IMR-90 (cell line): ENCODE measurements at regions not wholly inside any gene's neighbourhood (a gene's known extent, or its start where the extent isn't known, plus 50 kb on each side); places are given as distances from the start of the nearest gene placed in this dataset.

Source experiments
- ATAC-seq: fragments of 200-7000 bp; cut with Tn5 transposase; 2 replicates; pipeline ENCODE4 v1.9.1; 2020; ENCODE audit warnings: low read depth, mild to moderate bottlenecking, moderate library complexity
- BruUV-seq: library from RNA; stranded (reverse); fragments of 400-500 nt; replicated peaks from 2 replicates; lab custom pipeline; 2021; lab: Mats Ljungman, UMichigan
- CTCF ChIA-PET: fragments of 300-600 bp; formaldehyde crosslinking; extraction: SDS; loops from one replicate; lab custom pipeline; 2021; ENCODE audit warnings: antibody characterized with exemption; lab: Yijun Ruan, JAX
- POLR2A ChIA-PET: fragments of 300-600 bp; sonication (Branson Sonifier 250); formaldehyde crosslinking; loops from one replicate; lab custom pipeline; 2022; ENCODE audit warnings: antibody characterized with exemption; ENCODE audit not compliant: unreplicated experiment; lab: Charles Lee
- DNase-seq: peaks from one replicate; pipeline ENCODE4 v3.0.0; 2013
- H2AFZ ChIP-seq: replicated peaks from 2 replicates; pipeline ENCODE3; 2013; ENCODE audit warnings: low read length, mild to moderate bottlenecking; ENCODE audit not compliant: poor library complexity
- H2AK5ac ChIP-seq: 2 replicates; pipeline ENCODE4 v1.6.1; 2013; ENCODE audit warnings: low read depth, low read length, inconsistent platforms
- H2AK9ac ChIP-seq: replicated peaks from 2 replicates; pipeline ENCODE3; 2013; ENCODE audit warnings: mild to moderate bottlenecking, low read depth, low read length, moderate library complexity; ENCODE audit not compliant: poor library complexity
- H2BK120ac ChIP-seq: 2 replicates; pipeline ENCODE4 v1.6.1; 2013; ENCODE audit warnings: low read depth, low read length, inconsistent platforms
- H2BK15ac ChIP-seq: 3 replicates; pipeline ENCODE4 v1.6.1; 2013; ENCODE audit warnings: low read depth, low read length, inconsistent platforms
- H2BK20ac ChIP-seq: 2 replicates; pipeline ENCODE4 v1.6.1; 2013; ENCODE audit warnings: low read depth, mild to moderate bottlenecking, inconsistent platforms, low read length, moderate library complexity
- H2BK5ac ChIP-seq: 2 replicates; pipeline ENCODE4 v1.6.1; 2013; ENCODE audit warnings: mild to moderate bottlenecking, low read depth, low read length, inconsistent platforms; ENCODE audit not compliant: poor library complexity, severe bottlenecking
- H3K14ac ChIP-seq: replicated peaks from 2 replicates; pipeline ENCODE4 v1.6.1; 2013; ENCODE audit warnings: low read depth, low read length, inconsistent platforms
- H3K18ac ChIP-seq: 2 replicates; pipeline ENCODE4 v1.6.1; 2013; ENCODE audit warnings: low read depth, low read length, control low read depth
- H3K23ac ChIP-seq: 2 replicates; pipeline ENCODE4 v1.6.1; 2013; ENCODE audit warnings: low read depth, low read length, inconsistent platforms
- H3K27ac ChIP-seq: 2 replicates; pipeline ENCODE4 v1.5.1; 2013; ENCODE audit warnings: mild to moderate bottlenecking, control low read depth, low read length; ENCODE audit not compliant: insufficient read depth
- H3K27me3 ChIP-seq: 2 replicates; pipeline ENCODE4 v1.6.1; 2013; ENCODE audit warnings: low read length; ENCODE audit not compliant: control insufficient read depth, insufficient read depth
- H3K36me3 ChIP-seq: 2 replicates; pipeline ENCODE4 v1.6.1; 2013; ENCODE audit warnings: low read length, mixed read lengths; ENCODE audit not compliant: control insufficient read depth, insufficient read depth
- H3K4ac ChIP-seq: 2 replicates; pipeline ENCODE4 v1.6.1; 2013; ENCODE audit warnings: low read depth, low read length, inconsistent platforms
- H3K4me1 ChIP-seq: 2 replicates; pipeline ENCODE4 v1.6.1; 2013; ENCODE audit warnings: low read length, mixed read lengths; ENCODE audit not compliant: control insufficient read depth, insufficient read depth
- H3K4me2 ChIP-seq: 2 replicates; pipeline ENCODE4 v1.6.1; 2013; ENCODE audit warnings: low read depth, mild to moderate bottlenecking, control low read depth, low read length, moderate library complexity
- H3K4me3 ChIP-seq: 2 replicates; pipeline ENCODE4 v1.5.1; 2013; ENCODE audit warnings: low read depth, mild to moderate bottlenecking, control low read depth, low read length, moderate library complexity; ENCODE audit not compliant: insufficient read depth
- H3K56ac ChIP-seq: 2 replicates; pipeline ENCODE4 v1.6.1; 2013; ENCODE audit warnings: low read length, inconsistent platforms; ENCODE audit not compliant: insufficient read depth; ENCODE audit errors: extremely low read depth
- H3K79me1 ChIP-seq, 2 experiments: 2 replicates each; pipeline ENCODE4 v1.6.1; 2013; ENCODE audit warnings: low read length in 2 of 2, inconsistent platforms in 1 of 2, low read depth in 1 of 2
- H3K9ac ChIP-seq: 2 replicates; pipeline ENCODE4 v1.6.1; 2013; ENCODE audit warnings: low read depth, low read length, control low read depth
- H3K9me1 ChIP-seq: 2 replicates; pipeline ENCODE4 v1.6.1; 2013; ENCODE audit warnings: low read length, inconsistent platforms; ENCODE audit not compliant: insufficient read depth
- H3K9me3 ChIP-seq: 2 replicates; pipeline ENCODE4 v1.6.1; 2013; ENCODE audit warnings: low read length; ENCODE audit not compliant: control insufficient read depth, insufficient read depth
- H4K20me1 ChIP-seq: 2 replicates; pipeline ENCODE4 v1.6.1; 2013; ENCODE audit warnings: low read length, inconsistent platforms; ENCODE audit not compliant: insufficient read depth
- H4K5ac ChIP-seq: 2 replicates; pipeline ENCODE4 v1.6.1; 2013; ENCODE audit warnings: mild to moderate bottlenecking, low read depth, low read length, control low read depth
- H4K8ac ChIP-seq, 2 experiments: 2 replicates each; pipeline ENCODE4 v1.6.1; 2013; ENCODE audit warnings: low read depth in 2 of 2, low read length in 2 of 2, control low read depth in 1 of 2, inconsistent platforms in 1 of 2
- H4K91ac ChIP-seq: 2 replicates; pipeline ENCODE4 v1.6.1; 2013; ENCODE audit warnings: low read depth, low read length, inconsistent platforms; ENCODE audit not compliant: insufficient read depth
- BHLHE40 ChIP-seq: fragments of 150-350 bp; IDR thresholded peaks from 2 replicates; pipeline ENCODE4 v1.6.1; 2016; ENCODE audit warnings: mild to moderate bottlenecking, low read depth, low read length
- CEBPB ChIP-seq: IDR thresholded peaks from 2 replicates; pipeline ENCODE4 v1.6.1; 2012; ENCODE audit warnings: low read depth, low read length, improper control_type of control experiment
- CHD1 ChIP-seq: IDR thresholded peaks from 2 replicates; pipeline ENCODE4 v1.6.1; 2012; ENCODE audit warnings: low read depth, low read length, improper control_type of control experiment
- FOS ChIP-seq: fragments of 150-350 bp; IDR thresholded peaks from 2 replicates; pipeline ENCODE4 v1.6.1; 2016; ENCODE audit warnings: low read depth, low read length
- MAFK ChIP-seq: IDR thresholded peaks from 2 replicates; pipeline ENCODE4 v1.6.1; 2012; ENCODE audit warnings: low read depth, low read length, improper control_type of control experiment
- MAZ ChIP-seq: IDR thresholded peaks from 2 replicates; pipeline ENCODE4 v1.6.1; 2012; ENCODE audit warnings: low read depth, mild to moderate bottlenecking, low read length, improper control_type of control experiment, moderate library complexity, borderline replicate concordance
- MXI1 ChIP-seq: IDR thresholded peaks from 2 replicates; pipeline ENCODE4 v1.6.1; 2012; ENCODE audit warnings: low read depth, mild to moderate bottlenecking, low read length, moderate library complexity, borderline replicate concordance
- NFE2L2 ChIP-seq: fragments of 150-350 bp; IDR thresholded peaks from 2 replicates; pipeline ENCODE4 v1.6.1; 2016; ENCODE audit warnings: low read depth, mild to moderate bottlenecking, low read length
- POLR2A ChIP-seq: IDR thresholded peaks from 2 replicates; pipeline ENCODE4 v1.6.1; 2012; ENCODE audit warnings: mild to moderate bottlenecking, low read depth, low read length
- RAD21 ChIP-seq: IDR thresholded peaks from 2 replicates; pipeline ENCODE4 v1.6.1; 2012; ENCODE audit warnings: low read length, improper control_type of control experiment
- RCOR1 ChIP-seq: IDR thresholded peaks from 2 replicates; pipeline ENCODE4 v1.6.1; 2012; ENCODE audit warnings: mild to moderate bottlenecking, low read length, improper control_type of control experiment; ENCODE audit not compliant: insufficient replicate concordance
- RFX5 ChIP-seq: IDR thresholded peaks from 2 replicates; pipeline ENCODE4 v1.8.0; 2012; ENCODE audit warnings: low read depth, mild to moderate bottlenecking, low read length, moderate library complexity
- SMC3 ChIP-seq: fragments of 150-350 bp; IDR thresholded peaks from 2 replicates; pipeline ENCODE4 v1.6.1; 2016; ENCODE audit warnings: low read depth, mild to moderate bottlenecking, antibody characterized with exemption, low read length, moderate library complexity
- WGBS, 2 experiments: methylation state at CpG; one replicate each; pipeline versions ENCODE4 v1.1.5 to v1.1.7; 2013; ENCODE audit warnings: missing lambda C conversion rate in 2 of 2; ENCODE audit not compliant: insufficient read length in 1 of 2; ENCODE audit errors: extremely low coverage in 2 of 2; 5-methylcytosine and 5-hydroxymethylcytosine counted together
- dilution Hi-C: fragments of 300-500 bp; cut with HindIII; formaldehyde crosslinking; loops from one replicate; pipeline ENCODE4 v1.14.3; 2018; ENCODE audit warnings: low sequenced_read_pairs; ENCODE audit not compliant: unreplicated experiment
- in situ Hi-C: fragments of 300-500 bp; cut with MboI; formaldehyde crosslinking; loops from 3 replicates; pipeline ENCODE4 v1.14.3; 2019; ENCODE audit warnings: low sequenced_read_pairs, inconsistent platforms, mixed read lengths
- intact Hi-C: fragments of 100-400 bp; cut with micrococcal nuclease; formaldehyde crosslinking; loops from 2 replicates; pipeline ENCODE4 v1.10.0; 2022
- TF ChIP-seq, protein P1 (sequence below): conservative IDR thresholded peaks from 2 replicates; pipeline ENCODE4 v1.5.1; 2012; ENCODE audit warnings: mild to moderate bottlenecking, low read depth, low read length, improper control_type of control experiment
- TF ChIP-seq, protein P2 (sequence below): fragments of 150-350 bp; IDR thresholded peaks from 2 replicates; pipeline ENCODE4 v1.6.1; 2017; ENCODE audit warnings: mild to moderate bottlenecking, antibody characterized with exemption, low read length, low read depth
- TF ChIP-seq, protein P3 (sequence below): fragments of 150-350 bp; IDR thresholded peaks from 2 replicates; pipeline ENCODE4 v1.6.1; 2016; ENCODE audit warnings: low read depth, mild to moderate bottlenecking, low read length, moderate library complexity, borderline replicate concordance

DNA sequence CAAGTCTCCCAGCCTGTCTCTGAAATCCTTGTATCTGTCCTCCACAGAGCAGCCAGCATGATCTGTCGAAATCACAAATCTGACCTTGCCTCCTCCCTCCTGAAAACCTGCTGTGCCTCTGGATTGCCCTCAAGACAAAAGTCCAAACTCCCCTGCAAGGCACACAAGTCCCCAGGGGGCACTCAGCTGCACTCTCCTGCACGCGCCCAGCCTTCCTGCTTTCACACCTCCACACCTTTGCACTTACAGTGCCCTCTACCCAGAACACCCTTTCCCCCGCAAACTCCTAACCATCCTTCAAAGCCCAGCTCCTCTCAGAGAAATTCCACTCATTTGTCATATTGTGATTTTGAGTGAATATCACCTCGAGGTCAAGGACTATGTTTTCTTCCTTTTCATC lies 83.4 kb upstream of the TOP1 start:
- DNase-seq, result no peak
- BruUV-seq, result no TSS peak
- intact Hi-C loops, result loop anchor here (5.0 kb wide), 2 partner anchors 258 to 678 kb away; partner anchors contain the start of gene MAFB

More for the DNA sequence above, 83.4 kb upstream of the TOP1 start:
- Histone ChIP-seq H4K91ac (no peak overlapping the region), H3K27me3 (no peaks in the 10 kb centered on the region), H2BK20ac (no peak overlapping the region), H2AK5ac (no peak overlapping the region), H3K4me2 (no peak overlapping the region), H3K9me3 (no peaks in the 10 kb centered on the region), H3K36me3 (no peaks in the 10 kb centered on the region), H4K5ac (no peak overlapping the region), H2AFZ (no peak overlapping the region), H3K9ac (no peak overlapping the region), H3K4me1 (peaks cover 1% of the 10 kb centered on the region; the same call in 1 of the 2 replicates), H4K20me1 (no peaks in the 10 kb centered on the region; the same call in 1 of the 2 replicates), H3K4me3 (no peak overlapping the region), H3K56ac (no peak overlapping the region), H4K8ac (no peak overlapping the region), H2BK120ac (no peak overlapping the region), H3K23ac (no peak overlapping the region), H3K27ac (no peak overlapping the region), H3K18ac (no peak overlapping the region), H2BK15ac (no peak overlapping the region), H2BK5ac (no peak overlapping the region), H2AK9ac (no peak overlapping the region), H3K79me1 (no peaks in the 10 kb centered on the region; a peak in 1 of 4 replicates), H3K14ac (no peak overlapping the region), H3K4ac (no peak overlapping the region), H3K9me1 (peaks cover 4% of the 10 kb centered on the region; the same call in 1 of the 2 replicates)
- in situ Hi-C loops (loop anchor here (10.0 kb wide), 1 partner anchor 200 kb away; no protein-coding TSS in a partner anchor), dilution Hi-C loops (no loop called here)
- ATAC-seq, result no peak
- ChIA-PET CTCF (interaction anchor here (0.6 to 3.3 kb wide), 6 partner anchors 18 to 204 kb away, joined by 3 to 17 read pairs (median 4); no protein-coding TSS in a partner anchor), POLR2A (no interaction called here)
- 60% methylated on average over 1 of the region's 5 CpGs; no CpG with 5 or more reads in 1 of the 2 experiments for WGBS, 2 experiments
- TF ChIP-seq RCOR1 (no peak), RAD21 (no peak), CHD1 (no peak), FOS (no peak), NFE2L2 (no peak), MXI1 (no peak), BHLHE40 (no peak), RFX5 (no peak), CEBPB (no peak), POLR2A (no peak), SMC3 (no peak), MAZ (no peak), MAFK (no peak)
- TF ChIP-seq, protein P1, sequence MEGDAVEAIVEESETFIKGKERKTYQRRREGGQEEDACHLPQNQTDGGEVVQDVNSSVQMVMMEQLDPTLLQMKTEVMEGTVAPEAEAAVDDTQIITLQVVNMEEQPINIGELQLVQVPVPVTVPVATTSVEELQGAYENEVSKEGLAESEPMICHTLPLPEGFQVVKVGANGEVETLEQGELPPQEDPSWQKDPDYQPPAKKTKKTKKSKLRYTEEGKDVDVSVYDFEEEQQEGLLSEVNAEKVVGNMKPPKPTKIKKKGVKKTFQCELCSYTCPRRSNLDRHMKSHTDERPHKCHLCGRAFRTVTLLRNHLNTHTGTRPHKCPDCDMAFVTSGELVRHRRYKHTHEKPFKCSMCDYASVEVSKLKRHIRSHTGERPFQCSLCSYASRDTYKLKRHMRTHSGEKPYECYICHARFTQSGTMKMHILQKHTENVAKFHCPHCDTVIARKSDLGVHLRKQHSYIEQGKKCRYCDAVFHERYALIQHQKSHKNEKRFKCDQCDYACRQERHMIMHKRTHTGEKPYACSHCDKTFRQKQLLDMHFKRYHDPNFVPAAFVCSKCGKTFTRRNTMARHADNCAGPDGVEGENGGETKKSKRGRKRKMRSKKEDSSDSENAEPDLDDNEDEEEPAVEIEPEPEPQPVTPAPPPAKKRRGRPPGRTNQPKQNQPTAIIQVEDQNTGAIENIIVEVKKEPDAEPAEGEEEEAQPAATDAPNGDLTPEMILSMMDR, result no peak
- TF ChIP-seq, protein P2, sequence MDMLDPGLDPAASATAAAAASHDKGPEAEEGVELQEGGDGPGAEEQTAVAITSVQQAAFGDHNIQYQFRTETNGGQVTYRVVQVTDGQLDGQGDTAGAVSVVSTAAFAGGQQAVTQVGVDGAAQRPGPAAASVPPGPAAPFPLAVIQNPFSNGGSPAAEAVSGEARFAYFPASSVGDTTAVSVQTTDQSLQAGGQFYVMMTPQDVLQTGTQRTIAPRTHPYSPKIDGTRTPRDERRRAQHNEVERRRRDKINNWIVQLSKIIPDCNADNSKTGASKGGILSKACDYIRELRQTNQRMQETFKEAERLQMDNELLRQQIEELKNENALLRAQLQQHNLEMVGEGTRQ, result no peak
- TF ChIP-seq, protein P3, sequence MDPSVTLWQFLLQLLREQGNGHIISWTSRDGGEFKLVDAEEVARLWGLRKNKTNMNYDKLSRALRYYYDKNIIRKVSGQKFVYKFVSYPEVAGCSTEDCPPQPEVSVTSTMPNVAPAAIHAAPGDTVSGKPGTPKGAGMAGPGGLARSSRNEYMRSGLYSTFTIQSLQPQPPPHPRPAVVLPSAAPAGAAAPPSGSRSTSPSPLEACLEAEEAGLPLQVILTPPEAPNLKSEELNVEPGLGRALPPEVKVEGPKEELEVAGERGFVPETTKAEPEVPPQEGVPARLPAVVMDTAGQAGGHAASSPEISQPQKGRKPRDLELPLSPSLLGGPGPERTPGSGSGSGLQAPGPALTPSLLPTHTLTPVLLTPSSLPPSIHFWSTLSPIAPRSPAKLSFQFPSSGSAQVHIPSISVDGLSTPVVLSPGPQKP, result no peak
